H9 (cell line): ENCODE measurements at regions not wholly inside any gene's neighbourhood (a gene's known extent, or its start where the extent isn't known, plus 50 kb on each side); places are given as distances from the start of the nearest gene placed in this dataset.

ENCODE experiments used
- DNase-seq: peaks from one replicate; pipeline ENCODE4 v3.0.0-alpha.2; 2017
- H2AFZ ChIP-seq: one replicate; pipeline ENCODE4 v1.6.1; 2013; ENCODE audit warnings: mild to moderate bottlenecking, low read length, control low read depth, moderate library complexity
- H2AK5ac ChIP-seq: 2 replicates; pipeline ENCODE4 v1.6.1; 2013; ENCODE audit warnings: low read length, control low read depth, mixed read lengths; ENCODE audit not compliant: insufficient read length
- H2BK120ac ChIP-seq: one replicate; pipeline ENCODE4 v1.6.1; 2013; ENCODE audit warnings: low read depth, mild to moderate bottlenecking, low read length, control low read depth, inconsistent platforms; ENCODE audit not compliant: poor library complexity, severe bottlenecking
- H2BK12ac ChIP-seq: 2 replicates; pipeline ENCODE4 v1.6.1; 2013; ENCODE audit warnings: low read length, control low read depth, mixed read lengths, low read depth; ENCODE audit not compliant: insufficient read length
- H2BK15ac ChIP-seq: 2 replicates; pipeline ENCODE4 v1.6.1; 2013; ENCODE audit warnings: low read depth, low read length, control low read depth
- H2BK20ac ChIP-seq: one replicate; pipeline ENCODE4 v1.6.1; 2013; ENCODE audit warnings: low read depth, mild to moderate bottlenecking, low read length, control low read depth, inconsistent platforms; ENCODE audit not compliant: poor library complexity, severe bottlenecking
- H2BK5ac ChIP-seq: 2 replicates; pipeline ENCODE4 v1.6.1; 2013; ENCODE audit warnings: low read length, control low read depth, mixed read lengths; ENCODE audit not compliant: insufficient read length
- H3K14ac ChIP-seq: 2 replicates; pipeline ENCODE4 v1.6.1; 2013; ENCODE audit warnings: low read length, control low read depth; ENCODE audit not compliant: insufficient read depth
- H3K18ac ChIP-seq: 2 replicates; pipeline ENCODE4 v1.6.1; 2013; ENCODE audit warnings: low read depth, mild to moderate bottlenecking, mixed read lengths, low read length, control low read depth; ENCODE audit not compliant: insufficient read length
- H3K23ac ChIP-seq: 2 replicates; pipeline ENCODE4 v1.6.1; 2013; ENCODE audit warnings: low read length, control low read depth, mixed read lengths, low read depth; ENCODE audit not compliant: insufficient read length
- H3K23me2 ChIP-seq: 2 replicates; pipeline ENCODE4 v1.6.1; 2013; ENCODE audit warnings: low read depth, mild to moderate bottlenecking, mixed read lengths, low read length, control low read depth; ENCODE audit not compliant: insufficient read length, poor library complexity, severe bottlenecking
- H3K27ac ChIP-seq: 2 replicates; pipeline ENCODE4 v1.5.1; 2013; ENCODE audit warnings: low read length, control low read depth, mixed read lengths, low read depth; ENCODE audit not compliant: insufficient read length
- H3K27me3 ChIP-seq: 2 replicates; pipeline ENCODE4 v1.6.1; 2013; ENCODE audit warnings: low read length, control low read depth, inconsistent platforms; ENCODE audit not compliant: insufficient read depth
- H3K4ac ChIP-seq: 2 replicates; pipeline ENCODE4 v1.6.1; 2013; ENCODE audit warnings: low read depth, mild to moderate bottlenecking, control low read depth, inconsistent platforms, low read length, moderate library complexity
- H3K4me1 ChIP-seq: 2 replicates; pipeline ENCODE4 v1.6.1; 2013; ENCODE audit warnings: low read length, control low read depth, inconsistent platforms; ENCODE audit not compliant: insufficient read depth
- H3K4me2 ChIP-seq: 2 replicates; pipeline ENCODE4 v1.6.1; 2013; ENCODE audit warnings: low read length, control low read depth, mixed read lengths; ENCODE audit not compliant: insufficient read length, insufficient read depth
- H3K56ac ChIP-seq: 2 replicates; pipeline ENCODE4 v1.6.1; 2013; ENCODE audit warnings: low read depth, mild to moderate bottlenecking, mixed read lengths, low read length, control low read depth; ENCODE audit not compliant: insufficient read length
- H3K79me1 ChIP-seq: 2 replicates; pipeline ENCODE4 v1.6.1; 2013; ENCODE audit warnings: low read depth, mild to moderate bottlenecking, moderate library complexity, low read length, control low read depth, inconsistent platforms; ENCODE audit not compliant: insufficient read depth, poor library complexity, severe bottlenecking
- H3K79me2 ChIP-seq: 2 replicates; pipeline ENCODE4 v1.6.1; 2013; ENCODE audit warnings: low read length, control low read depth, inconsistent platforms; ENCODE audit not compliant: insufficient read depth
- H3K9ac ChIP-seq: 2 replicates; pipeline ENCODE4 v1.6.1; 2013; ENCODE audit warnings: low read length, control low read depth, mixed read lengths; ENCODE audit not compliant: insufficient read length; ENCODE audit errors: extremely low read depth
- H3K9me3 ChIP-seq: one replicate; pipeline ENCODE4 v1.6.1; 2013; ENCODE audit warnings: low read depth, low read length, inconsistent platforms; ENCODE audit not compliant: control insufficient read depth
- H3T11ph ChIP-seq: one replicate; pipeline ENCODE4 v1.6.1; 2013; ENCODE audit warnings: mild to moderate bottlenecking, low read length, control low read depth, inconsistent platforms
- H4K20me1 ChIP-seq: one replicate; pipeline ENCODE4 v1.6.1; 2013; ENCODE audit not compliant: control insufficient read depth, insufficient read length, insufficient read depth
- H4K5ac ChIP-seq: 2 replicates; pipeline ENCODE4 v1.6.1; 2013; ENCODE audit warnings: low read depth, mild to moderate bottlenecking, mixed read lengths, low read length, control low read depth; ENCODE audit not compliant: insufficient read length
- H4K8ac ChIP-seq: replicated peaks from 2 replicates; pipeline ENCODE4 v1.6.1; 2013; ENCODE audit warnings: low read length, control low read depth, mixed read lengths, low read depth; ENCODE audit not compliant: insufficient read length
- H4K91ac ChIP-seq: 2 replicates; pipeline ENCODE4 v1.6.1; 2013; ENCODE audit warnings: low read depth, mild to moderate bottlenecking, moderate library complexity, mixed read lengths, low read length, control low read depth; ENCODE audit not compliant: insufficient read length
- H3K27ac Mint-ChIP-seq, 3 experiments: 2 replicates in 2 of 3; 3 replicates in 1 of 3; pipeline ENCODE4 v1.8.0; 2020 to 2021; ENCODE audit warnings: mixed read lengths in 3 of 3, mild to moderate bottlenecking in 1 of 3, moderate library complexity in 1 of 3
- H3K27me3 Mint-ChIP-seq: 2 replicates; pipeline ENCODE4 v1.8.0; 2021; ENCODE audit warnings: low read depth, mild to moderate bottlenecking, moderate library complexity, mixed read lengths
- H3K36me3 Mint-ChIP-seq, 3 experiments: 2 replicates in 2 of 3; 3 replicates in 1 of 3; pipeline ENCODE4 v1.8.0; 2020 to 2021; ENCODE audit warnings: low read depth in 3 of 3, mixed read lengths in 3 of 3; ENCODE audit not compliant: insufficient read depth in 1 of 3
- H3K4me1 Mint-ChIP-seq, 2 experiments: 2 replicates each; pipeline ENCODE4 v1.8.0; 2020; ENCODE audit warnings: mixed read lengths in 2 of 2
- H3K4me3 Mint-ChIP-seq, 2 experiments: 2 replicates in 1 of 2; 3 replicates in 1 of 2; pipeline ENCODE4 v1.8.0; 2020 to 2021; ENCODE audit warnings: mild to moderate bottlenecking in 2 of 2, mixed read lengths in 2 of 2, moderate library complexity in 1 of 2
- H3K9me3 Mint-ChIP-seq, 2 experiments: 2 replicates in 1 of 2; 3 replicates in 1 of 2; pipeline ENCODE4 v1.8.0; 2020; ENCODE audit warnings: mild to moderate bottlenecking in 2 of 2, mixed read lengths in 2 of 2, moderate library complexity in 1 of 2
- WGBS: extraction: QIAGEN DNeasy Blood & Tissue Kit; methylation state at CpG from one replicate; pipeline ENCODE4 v1.1.7; 2013; ENCODE audit warnings: missing lambda C conversion rate, low lambda C conversion rate, mixed read lengths; ENCODE audit not compliant: insufficient read length; ENCODE audit errors: extremely low coverage; 5-methylcytosine and 5-hydroxymethylcytosine counted together
- TF ChIP-seq, protein P1 (sequence below): fragments of 200-600 bp; sonication (generic); conservative IDR thresholded peaks from 3 replicates; pipeline ENCODE4 v1.8.0; 2021; ENCODE audit warnings: antibody characterized with exemption, mild to moderate bottlenecking

DNA sequence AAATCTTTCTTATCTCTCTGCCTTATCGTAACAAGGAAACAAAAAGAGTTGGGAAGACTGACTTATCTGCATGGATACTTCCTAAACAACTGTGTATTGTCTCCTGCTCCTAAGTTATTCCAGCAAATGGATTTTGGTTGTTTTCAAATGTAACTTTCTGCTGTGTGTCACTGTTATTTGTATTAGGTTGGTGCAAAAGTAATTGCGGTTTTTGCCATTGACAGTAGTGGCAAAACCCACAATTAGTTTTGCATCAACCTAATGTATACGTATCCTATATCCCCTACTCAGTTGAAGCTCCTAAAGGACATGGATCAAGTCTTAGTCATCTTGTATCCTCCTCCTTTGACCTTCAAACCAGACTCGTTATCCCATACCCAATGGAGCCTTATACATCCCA lies 263.4 kb upstream of the GPR101 start:
- Histone ChIP-seq H3K79me2 (no peaks in the 10 kb centered on the region), H3K56ac (no peak overlapping the region), H3K23ac (no peak overlapping the region), H2BK15ac (no peak overlapping the region), H4K5ac (no peak overlapping the region), H3K4me1 (no peaks in the 10 kb centered on the region), H3T11ph (no peak overlapping the region), H3K9me3 (no peaks in the 10 kb centered on the region), H3K18ac (no peak overlapping the region), H3K4ac (no peak overlapping the region), H3K14ac (no peak overlapping the region), H3K4me2 (no peak overlapping the region), H3K27me3 (no peaks in the 10 kb centered on the region), H4K20me1 (no peaks in the 10 kb centered on the region), H3K79me1 (no peaks in the 10 kb centered on the region), H2AFZ (no peak overlapping the region), H3K27ac (no peak overlapping the region), H2AK5ac (no peak overlapping the region), H2BK120ac (no peak overlapping the region), H3K9ac (no peak overlapping the region), H2BK20ac (no peak overlapping the region), H2BK5ac (no peak overlapping the region), H2BK12ac (no peak overlapping the region), H4K91ac (no peak overlapping the region), H4K8ac (no peak overlapping the region), H3K23me2 (no peaks in the 10 kb centered on the region)
- Mint-ChIP-seq H3K27ac (no peak overlapping the region), H3K4me3 (no peak overlapping the region), H3K27me3 (no peaks in the 10 kb centered on the region; the same call in 1 of the 2 replicates), H3K9me3 (peaks cover 0 to 51% of the 10 kb centered on the region in 2 experiments; a peak in 2 of 5 replicates), H3K36me3 (peaks cover 0 to 5% (median 0%) of the 10 kb centered on the region in 3 experiments; a peak in 1 of 7 replicates), H3K4me1 (no peaks in the 10 kb centered on the region)
- DNase-seq, result no peak
- no CpG with 5 or more reads among the region's 4 CpGs for WGBS
- TF ChIP-seq, protein P1, sequence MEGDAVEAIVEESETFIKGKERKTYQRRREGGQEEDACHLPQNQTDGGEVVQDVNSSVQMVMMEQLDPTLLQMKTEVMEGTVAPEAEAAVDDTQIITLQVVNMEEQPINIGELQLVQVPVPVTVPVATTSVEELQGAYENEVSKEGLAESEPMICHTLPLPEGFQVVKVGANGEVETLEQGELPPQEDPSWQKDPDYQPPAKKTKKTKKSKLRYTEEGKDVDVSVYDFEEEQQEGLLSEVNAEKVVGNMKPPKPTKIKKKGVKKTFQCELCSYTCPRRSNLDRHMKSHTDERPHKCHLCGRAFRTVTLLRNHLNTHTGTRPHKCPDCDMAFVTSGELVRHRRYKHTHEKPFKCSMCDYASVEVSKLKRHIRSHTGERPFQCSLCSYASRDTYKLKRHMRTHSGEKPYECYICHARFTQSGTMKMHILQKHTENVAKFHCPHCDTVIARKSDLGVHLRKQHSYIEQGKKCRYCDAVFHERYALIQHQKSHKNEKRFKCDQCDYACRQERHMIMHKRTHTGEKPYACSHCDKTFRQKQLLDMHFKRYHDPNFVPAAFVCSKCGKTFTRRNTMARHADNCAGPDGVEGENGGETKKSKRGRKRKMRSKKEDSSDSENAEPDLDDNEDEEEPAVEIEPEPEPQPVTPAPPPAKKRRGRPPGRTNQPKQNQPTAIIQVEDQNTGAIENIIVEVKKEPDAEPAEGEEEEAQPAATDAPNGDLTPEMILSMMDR, result no peak
